Activated CD4-positive, alpha-beta T cell treated with anti-CD3 and anti-CD28 coated beads for 4 hours (primary cell): ENCODE measurements at regions not wholly inside any gene's neighbourhood (a gene's known extent, or its start where the extent isn't known, plus 50 kb on each side); places are given as distances from the start of the nearest gene placed in this dataset.

Source experiments
- DNase-seq, 2 donors: peaks; one replicate each; pipeline ENCODE4 v3.0.0-alpha.2; 2020

GRCh38 chr12:127230843-127231260, 1036.1 kb upstream of the TMEM132C start:
- DNase-seq: no peak

- no peak for DNase-seq
Measured at GRCh38 chr12:127231371-127231770, 1035.6 kb upstream of the TMEM132C start.

GRCh38 chr12:127233016-127233415, 1034.0 kb upstream of the TMEM132C start:
- no peak for DNase-seq

- DNase-seq: no peak
Measured at GRCh38 chr12:127235761-127236160, 1031.2 kb upstream of the TMEM132C start.

- DNase-seq: no peak
Measured at GRCh38 chr12:127236491-127236890, 1030.5 kb upstream of the TMEM132C start.

GRCh38 chr12:127237151-127237550, 1029.8 kb upstream of the TMEM132C start:
- no peak for DNase-seq

GRCh38 chr12:127238107-127238506, 1028.9 kb upstream of the TMEM132C start:
- DNase-seq: no peak

GRCh38 chr12:127239781-127240180, 1027.2 kb upstream of the TMEM132C start:
- no peak for DNase-seq

- DNase-seq: no peak
Measured at GRCh38 chr12:127240249-127240929, 1026.6 kb upstream of the TMEM132C start.

GRCh38 chr12:127241072-127241817, 1025.7 kb upstream of the TMEM132C start:
- no peak for DNase-seq

GRCh38 chr12:127245009-127245408, 1022.0 kb upstream of the TMEM132C start:
- DNase-seq: no peak

- no peak for DNase-seq
Measured at GRCh38 chr12:127245437-127245836, 1021.5 kb upstream of the TMEM132C start.

GRCh38 chr12:127247937-127248336, 1019.0 kb upstream of the TMEM132C start:
- DNase-seq: no peak

- no peak for DNase-seq
Measured at GRCh38 chr12:127249428-127249827, 1017.5 kb upstream of the TMEM132C start.

- no peak for DNase-seq
Measured at GRCh38 chr12:127253797-127254327, 1013.1 kb upstream of the TMEM132C start.

- no peak for DNase-seq
Measured at GRCh38 chr12:127254420-127254955, 1012.5 kb upstream of the TMEM132C start.

- no peak for DNase-seq
Measured at GRCh38 chr12:127257366-127257935, 1009.5 kb upstream of the TMEM132C start.

GRCh38 chr12:127260531-127260930, 1006.4 kb upstream of the TMEM132C start:
- no peak for DNase-seq

GRCh38 chr12:127260999-127261398, 1006.0 kb upstream of the TMEM132C start:
- DNase-seq: no peak

GRCh38 chr12:127262615-127263014, 1004.4 kb upstream of the TMEM132C start:
- no peak for DNase-seq

GRCh38 chr12:127263621-127264020, 1003.3 kb upstream of the TMEM132C start:
- no peak for DNase-seq

GRCh38 chr12:127267128-127267527, 999.8 kb upstream of the TMEM132C start:
- DNase-seq: no peak

- no peak for DNase-seq
Measured at GRCh38 chr12:127268213-127268612, 998.8 kb upstream of the TMEM132C start.
